Astrocyte of the spinal cord (primary cell): ENCODE measurements at regions not wholly inside any gene's neighbourhood (a gene's known extent, or its start where the extent isn't known, plus 50 kb on each side); places are given as distances from the start of the nearest gene placed in this dataset.
A peak's percentile ranks its signal among the peaks of the same experiment; 100 is the strongest.

Experiments
- DNase-seq: peaks from one replicate; pipeline ENCODE4 v3.0.0; 2011; ENCODE audit warnings: low read depth, low spot score
- H3K4me3 ChIP-seq: 2 replicates; pipeline ENCODE4 v1.5.1; 2011; ENCODE audit warnings: low read depth, mild to moderate bottlenecking, low read length, moderate library complexity
- in situ Hi-C: cut with HindIII; loops from 2 replicates; pipeline ENCODE4 v1.10.0; 2017; ENCODE audit warnings: low sequenced_read_pairs
- TF ChIP-seq, protein P1 (sequence below): IDR thresholded peaks from 2 replicates; pipeline ENCODE4 v1.5.1; 2012; ENCODE audit warnings: low read depth, mild to moderate bottlenecking, low read length, inconsistent platforms

DNA sequence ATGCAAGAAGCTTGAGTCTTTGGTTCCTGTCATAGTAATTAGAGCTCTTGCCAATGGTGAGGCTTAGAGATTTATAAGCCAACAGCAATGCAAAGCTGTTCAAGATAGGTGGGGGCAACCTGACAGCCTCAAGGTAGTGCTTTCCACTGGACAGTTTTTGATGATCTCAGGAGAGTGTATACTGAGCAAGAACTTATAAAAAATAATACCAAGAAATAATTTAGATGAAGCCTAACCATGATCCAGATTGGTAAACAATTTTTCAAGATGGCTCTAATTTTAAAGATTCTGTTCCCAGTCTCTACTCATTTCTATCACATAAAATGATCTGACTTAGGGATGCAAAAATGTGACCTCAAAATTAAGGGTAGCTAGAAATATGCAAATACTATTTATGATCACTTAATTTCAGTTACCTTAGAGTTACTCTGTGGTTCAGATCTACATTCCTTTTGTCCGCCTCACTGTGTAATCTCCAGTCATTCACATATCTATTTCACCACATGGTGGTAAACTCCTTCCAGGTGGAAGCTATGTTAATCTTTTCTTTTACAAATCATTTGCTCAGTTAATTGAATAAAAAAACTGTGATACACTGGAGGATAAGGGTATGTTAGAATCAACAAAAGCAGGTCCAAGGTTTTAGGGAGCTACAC, 1228.0 kb upstream of the C9orf72 start:
- DNase-seq: peak; percentile 43
- TF ChIP-seq, protein P1, sequence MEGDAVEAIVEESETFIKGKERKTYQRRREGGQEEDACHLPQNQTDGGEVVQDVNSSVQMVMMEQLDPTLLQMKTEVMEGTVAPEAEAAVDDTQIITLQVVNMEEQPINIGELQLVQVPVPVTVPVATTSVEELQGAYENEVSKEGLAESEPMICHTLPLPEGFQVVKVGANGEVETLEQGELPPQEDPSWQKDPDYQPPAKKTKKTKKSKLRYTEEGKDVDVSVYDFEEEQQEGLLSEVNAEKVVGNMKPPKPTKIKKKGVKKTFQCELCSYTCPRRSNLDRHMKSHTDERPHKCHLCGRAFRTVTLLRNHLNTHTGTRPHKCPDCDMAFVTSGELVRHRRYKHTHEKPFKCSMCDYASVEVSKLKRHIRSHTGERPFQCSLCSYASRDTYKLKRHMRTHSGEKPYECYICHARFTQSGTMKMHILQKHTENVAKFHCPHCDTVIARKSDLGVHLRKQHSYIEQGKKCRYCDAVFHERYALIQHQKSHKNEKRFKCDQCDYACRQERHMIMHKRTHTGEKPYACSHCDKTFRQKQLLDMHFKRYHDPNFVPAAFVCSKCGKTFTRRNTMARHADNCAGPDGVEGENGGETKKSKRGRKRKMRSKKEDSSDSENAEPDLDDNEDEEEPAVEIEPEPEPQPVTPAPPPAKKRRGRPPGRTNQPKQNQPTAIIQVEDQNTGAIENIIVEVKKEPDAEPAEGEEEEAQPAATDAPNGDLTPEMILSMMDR: no peak
- H3K4me3 ChIP-seq: no peak overlapping the region
- in situ Hi-C loops: no loop called here

DNA sequence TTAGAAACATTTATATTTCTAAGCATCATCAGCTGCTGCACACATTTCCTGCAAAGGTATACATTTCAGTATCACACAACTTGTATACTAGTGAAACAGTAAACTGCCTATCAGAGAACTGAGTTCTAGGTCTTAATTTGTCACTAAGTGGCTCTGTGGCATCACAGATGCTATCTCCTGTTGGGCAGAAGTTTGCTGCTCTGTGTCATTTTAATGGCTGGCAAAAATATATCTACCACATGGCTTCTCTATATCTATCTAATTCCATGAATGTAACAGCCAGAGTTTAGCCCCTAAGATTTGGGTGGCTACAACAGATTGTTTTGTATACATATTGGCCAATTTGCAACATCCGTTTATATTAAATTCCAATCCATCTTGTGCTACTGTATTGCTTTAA, 1231.9 kb upstream of the C9orf72 start:
- TF ChIP-seq, protein P1: no peak
- in situ Hi-C loops: no loop called here
- no peak overlapping the region for H3K4me3 ChIP-seq
- DNase-seq: no peak

DNA sequence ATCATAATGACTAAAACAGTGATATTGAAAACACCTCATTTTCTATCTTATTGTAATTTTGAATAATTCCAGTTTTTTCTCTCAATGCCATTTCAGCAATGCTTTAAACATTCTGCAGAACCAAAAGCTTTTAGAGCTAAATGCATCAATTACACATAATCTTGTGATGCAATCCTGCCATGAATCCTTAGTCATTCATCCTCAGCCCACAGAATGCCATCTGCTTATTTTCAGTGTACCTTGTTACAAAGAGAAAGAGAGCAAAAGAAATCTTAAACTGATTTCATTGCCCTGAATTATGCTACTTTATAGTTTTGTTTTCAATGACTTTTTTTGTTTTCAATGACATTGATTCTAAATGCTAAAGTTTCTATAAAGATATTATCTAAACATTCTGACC, 1234.8 kb upstream of the C9orf72 start:
- H3K4me3 ChIP-seq: no peak overlapping the region
- TF ChIP-seq, protein P1: no peak
- in situ Hi-C loops: no loop called here
- peak; percentile 66 for DNase-seq

DNA sequence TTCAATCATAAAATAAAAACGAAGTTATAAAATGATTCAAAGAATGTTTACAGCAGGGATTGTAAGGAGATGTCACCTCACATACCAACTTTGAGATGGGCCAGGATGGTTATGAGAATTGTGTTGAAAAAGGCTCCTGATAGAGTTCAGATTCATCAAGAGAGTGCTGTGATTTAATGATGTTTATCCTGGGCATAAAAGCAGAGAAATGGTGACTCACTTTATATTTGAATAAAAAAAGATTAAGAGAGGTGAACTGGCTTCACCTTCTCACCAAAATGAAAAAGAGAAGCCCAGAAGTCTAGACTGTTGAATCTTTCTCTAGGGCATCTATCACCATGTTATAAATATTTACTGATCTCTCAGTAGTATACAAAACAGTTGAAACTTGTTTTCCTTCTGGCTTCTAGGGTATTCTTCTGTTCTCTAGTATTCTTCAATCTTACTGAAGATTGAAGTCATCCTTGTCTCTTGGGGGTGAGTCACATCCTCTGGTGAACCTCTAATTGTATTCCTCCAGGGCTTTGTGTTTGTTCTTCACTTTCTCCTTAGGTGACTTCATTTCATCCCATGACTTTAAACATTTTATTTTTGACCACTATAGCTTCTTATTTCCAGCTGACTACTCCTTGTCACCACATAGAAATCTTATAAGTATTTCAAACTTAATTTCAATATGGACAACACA, 1237.3 kb upstream of the C9orf72 start:
- peak; percentile 84 for DNase-seq
- TF ChIP-seq, protein P1: no peak
- in situ Hi-C loops: no loop called here
- H3K4me3 ChIP-seq: no peak overlapping the region

DNA sequence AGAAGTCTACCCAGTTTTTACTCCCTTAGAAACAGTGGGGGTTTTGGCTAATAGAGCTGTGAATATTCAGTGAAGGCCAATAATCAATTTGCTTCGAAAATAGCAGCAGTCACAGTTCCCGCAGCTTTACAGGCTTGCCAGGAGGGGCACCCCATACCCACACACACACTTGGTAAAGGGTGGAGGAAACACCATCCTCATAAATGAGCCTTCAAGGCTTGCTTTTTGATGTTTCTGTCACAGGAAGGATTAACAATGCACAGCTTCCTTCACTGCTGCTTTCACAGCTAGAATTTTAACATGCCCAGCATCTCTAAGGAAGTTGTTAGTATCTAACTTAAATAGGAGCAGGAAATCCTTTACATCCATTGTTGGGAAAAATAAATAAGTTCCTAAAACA, 1247.5 kb upstream of the C9orf72 start:
- no peak for DNase-seq
- no peak overlapping the region for H3K4me3 ChIP-seq
- in situ Hi-C loops: no loop called here
- TF ChIP-seq, protein P1: no peak

DNA sequence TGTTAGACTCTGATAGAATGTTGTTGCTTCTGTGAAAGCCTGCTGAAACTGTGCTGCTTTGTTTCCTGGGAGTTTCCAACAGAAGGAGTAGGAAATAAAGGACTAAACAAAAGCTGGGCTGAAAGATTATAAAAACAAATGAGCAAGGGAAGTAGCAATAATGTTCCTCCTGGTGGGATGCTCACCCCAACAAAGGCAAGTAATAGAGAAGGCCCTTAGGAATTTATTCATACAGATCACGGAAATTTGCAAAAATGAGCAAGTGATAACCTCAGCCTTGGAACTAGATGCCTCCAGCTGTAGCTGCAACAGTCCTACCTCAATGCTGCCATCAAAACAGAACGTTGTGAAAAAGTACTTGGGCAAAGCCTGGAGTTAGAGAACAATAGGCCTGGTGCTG, 1248.0 kb upstream of the C9orf72 start:
- TF ChIP-seq, protein P1: no peak
- no peak for DNase-seq
- in situ Hi-C loops: no loop called here
- H3K4me3 ChIP-seq: no peak overlapping the region
